ENCODE measurements at regions not wholly inside any gene's neighbourhood (a gene's known extent, or its start where the extent isn't known, plus 50 kb on each side); places are given as distances from the start of the nearest gene placed in this dataset.

DNA sequence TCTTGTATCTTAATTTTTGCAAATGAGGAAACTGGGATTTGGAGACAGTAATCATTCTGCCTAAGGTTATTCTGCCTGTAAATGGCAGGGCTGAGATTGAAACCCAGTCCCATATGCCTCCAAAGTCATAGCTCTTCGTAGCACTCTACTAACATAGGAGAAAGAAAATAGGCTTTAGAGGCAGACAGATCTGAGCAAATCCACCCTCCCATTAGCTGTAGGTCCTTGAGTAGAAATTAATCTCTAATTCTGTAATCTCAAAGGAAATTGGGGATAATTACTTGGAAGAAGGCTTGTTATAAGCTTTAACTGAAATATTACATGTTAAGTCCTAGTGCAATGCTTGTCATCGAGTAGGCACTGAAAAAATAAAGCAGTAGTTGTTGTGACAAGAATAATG lies 252.1 kb upstream of the PEX5L start:
- no peak for DNase-seq (ENCODE audit: low read depth)
- TF ChIP-seq, protein P1, sequence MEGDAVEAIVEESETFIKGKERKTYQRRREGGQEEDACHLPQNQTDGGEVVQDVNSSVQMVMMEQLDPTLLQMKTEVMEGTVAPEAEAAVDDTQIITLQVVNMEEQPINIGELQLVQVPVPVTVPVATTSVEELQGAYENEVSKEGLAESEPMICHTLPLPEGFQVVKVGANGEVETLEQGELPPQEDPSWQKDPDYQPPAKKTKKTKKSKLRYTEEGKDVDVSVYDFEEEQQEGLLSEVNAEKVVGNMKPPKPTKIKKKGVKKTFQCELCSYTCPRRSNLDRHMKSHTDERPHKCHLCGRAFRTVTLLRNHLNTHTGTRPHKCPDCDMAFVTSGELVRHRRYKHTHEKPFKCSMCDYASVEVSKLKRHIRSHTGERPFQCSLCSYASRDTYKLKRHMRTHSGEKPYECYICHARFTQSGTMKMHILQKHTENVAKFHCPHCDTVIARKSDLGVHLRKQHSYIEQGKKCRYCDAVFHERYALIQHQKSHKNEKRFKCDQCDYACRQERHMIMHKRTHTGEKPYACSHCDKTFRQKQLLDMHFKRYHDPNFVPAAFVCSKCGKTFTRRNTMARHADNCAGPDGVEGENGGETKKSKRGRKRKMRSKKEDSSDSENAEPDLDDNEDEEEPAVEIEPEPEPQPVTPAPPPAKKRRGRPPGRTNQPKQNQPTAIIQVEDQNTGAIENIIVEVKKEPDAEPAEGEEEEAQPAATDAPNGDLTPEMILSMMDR (conservative IDR thresholded peaks at IDR 0.05; ENCODE audit: low read depth, low read length), result no peak
- H3K4me3 ChIP-seq (ENCODE audit: low read length), result no peak overlapping the region

DNA sequence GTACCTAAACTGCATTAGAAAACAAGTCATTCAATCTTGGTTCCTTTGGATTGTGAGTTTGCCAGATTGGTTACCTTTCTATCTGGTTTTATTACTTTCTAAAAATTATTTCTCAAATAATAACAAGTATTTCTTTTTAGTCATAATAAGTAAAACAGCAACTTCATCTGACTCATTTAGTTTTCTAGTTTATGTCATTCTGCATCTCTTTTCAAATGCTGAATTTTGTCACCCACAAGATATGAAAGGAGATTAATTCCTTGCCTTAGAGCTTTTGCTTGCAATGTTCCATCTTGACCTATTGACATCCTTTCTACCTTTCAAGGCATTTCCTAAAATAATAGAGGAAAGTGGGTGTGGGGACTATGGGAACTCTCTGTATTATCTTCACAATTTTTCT lies 253.6 kb upstream of the PEX5L start:
- DNase-seq (ENCODE audit: low read depth), result no peak
- TF ChIP-seq, protein P1 (conservative IDR thresholded peaks at IDR 0.05; ENCODE audit: low read depth, low read length), result no peak
- H3K4me3 ChIP-seq (ENCODE audit: low read length), result no peak overlapping the region

DNA sequence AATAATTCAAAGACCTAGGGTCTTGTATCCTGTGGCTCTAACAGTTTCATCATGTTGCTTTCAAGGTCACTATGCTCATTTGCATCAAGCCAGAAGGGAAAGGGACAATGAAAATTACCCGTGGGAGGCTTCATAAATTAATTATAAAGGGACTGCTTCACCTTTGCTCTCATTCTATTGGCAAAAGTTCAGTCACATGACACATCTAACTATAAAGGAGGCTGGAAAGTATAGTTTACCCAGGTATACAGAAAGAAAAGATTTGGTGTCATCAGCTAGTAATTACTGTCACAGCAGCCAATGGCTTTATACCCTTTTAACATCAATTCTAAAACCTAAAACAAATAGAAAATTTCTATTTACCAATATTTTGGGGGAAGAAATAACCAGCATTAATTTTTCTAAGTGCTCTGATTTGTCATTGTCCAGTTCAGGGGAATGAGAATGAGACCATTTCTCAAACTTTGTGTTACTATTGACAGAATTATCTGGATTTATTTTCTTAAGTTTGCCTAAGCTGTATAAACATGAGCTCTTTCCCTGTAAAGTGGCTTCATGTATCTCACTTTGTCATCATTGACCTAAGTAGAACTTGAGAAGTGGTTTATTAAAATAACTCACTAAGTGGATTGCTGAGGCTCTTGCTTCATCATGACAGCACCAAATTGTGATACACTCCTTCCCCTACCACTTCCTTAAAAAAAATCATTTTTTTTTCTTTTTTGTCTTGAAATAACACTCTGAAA lies 257.7 kb upstream of the PEX5L start:
- TF ChIP-seq, protein P1 (conservative IDR thresholded peaks at IDR 0.05; ENCODE audit: low read depth, low read length), result no peak
- H3K4me3 ChIP-seq (ENCODE audit: low read length), result no peak overlapping the region
- no peak for DNase-seq (ENCODE audit: low read depth)

DNA sequence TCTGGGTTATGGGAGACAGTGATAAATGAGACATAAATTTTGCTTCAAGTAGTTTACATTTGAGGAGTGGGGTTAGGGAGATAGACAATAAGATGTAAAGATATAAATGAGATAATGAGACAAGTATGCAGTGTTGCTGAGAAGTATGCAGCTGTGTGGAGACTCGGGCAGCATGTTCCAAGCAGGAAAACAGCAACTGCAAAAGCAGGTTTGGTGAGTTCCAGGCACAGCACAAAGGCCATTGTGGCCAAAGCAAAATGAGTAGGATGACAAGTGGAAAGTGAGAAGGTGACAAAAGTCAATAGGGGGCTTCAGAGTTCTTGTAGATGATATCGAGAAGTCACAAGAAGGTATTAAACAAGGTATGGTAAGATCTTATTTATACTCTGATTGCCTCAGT lies 259.1 kb upstream of the PEX5L start:
- no peak for DNase-seq (ENCODE audit: low read depth)
- TF ChIP-seq, protein P1 (conservative IDR thresholded peaks at IDR 0.05; ENCODE audit: low read depth, low read length), result no peak
- no peak overlapping the region for H3K4me3 ChIP-seq (ENCODE audit: low read length)

DNA sequence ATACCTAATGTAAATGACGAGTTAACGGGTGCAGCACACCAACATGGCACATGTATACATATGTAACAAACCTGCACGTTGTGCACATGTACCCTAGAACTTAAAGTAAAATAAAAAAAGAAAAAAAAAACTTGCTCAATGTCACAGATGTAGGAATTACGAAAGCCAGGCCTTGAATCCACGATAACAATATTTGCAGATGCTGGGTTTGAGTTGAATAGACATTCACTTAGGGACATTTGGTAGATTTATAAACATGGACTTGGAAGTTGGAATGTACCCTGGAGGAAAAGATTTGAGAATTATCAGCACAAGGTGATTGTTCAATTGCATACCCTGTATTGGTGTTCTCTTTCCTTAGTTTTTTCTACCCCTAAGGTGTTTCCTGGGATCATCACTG lies 260.2 kb upstream of the PEX5L start:
- no peak overlapping the region for H3K4me3 ChIP-seq (ENCODE audit: low read length)
- TF ChIP-seq, protein P1 (conservative IDR thresholded peaks at IDR 0.05; ENCODE audit: low read depth, low read length), result no peak
- no peak for DNase-seq (ENCODE audit: low read depth)

DNA sequence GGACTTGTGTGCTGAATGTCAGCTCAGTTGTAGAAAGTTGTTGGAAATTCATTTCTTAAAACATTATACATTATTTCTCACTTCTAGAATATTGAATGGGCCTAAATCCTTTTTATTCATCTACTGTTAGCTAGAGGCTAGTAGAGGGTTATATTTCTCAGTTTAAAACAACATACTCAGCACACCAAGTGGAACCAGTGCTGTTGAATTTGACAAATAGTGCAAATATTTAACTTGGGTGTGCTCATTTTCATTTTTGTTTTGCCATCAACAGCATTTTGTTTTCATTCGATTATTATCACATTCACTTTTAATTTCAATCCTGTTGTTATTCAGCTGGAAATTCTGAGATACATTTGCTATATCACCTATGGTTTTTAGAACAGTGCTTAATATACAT lies 269.4 kb upstream of the PEX5L start:
- no peak overlapping the region for H3K4me3 ChIP-seq (ENCODE audit: low read length)
- DNase-seq (ENCODE audit: low read depth), result no peak
- TF ChIP-seq, protein P1 (conservative IDR thresholded peaks at IDR 0.05; ENCODE audit: low read depth, low read length), result no peak

DNA sequence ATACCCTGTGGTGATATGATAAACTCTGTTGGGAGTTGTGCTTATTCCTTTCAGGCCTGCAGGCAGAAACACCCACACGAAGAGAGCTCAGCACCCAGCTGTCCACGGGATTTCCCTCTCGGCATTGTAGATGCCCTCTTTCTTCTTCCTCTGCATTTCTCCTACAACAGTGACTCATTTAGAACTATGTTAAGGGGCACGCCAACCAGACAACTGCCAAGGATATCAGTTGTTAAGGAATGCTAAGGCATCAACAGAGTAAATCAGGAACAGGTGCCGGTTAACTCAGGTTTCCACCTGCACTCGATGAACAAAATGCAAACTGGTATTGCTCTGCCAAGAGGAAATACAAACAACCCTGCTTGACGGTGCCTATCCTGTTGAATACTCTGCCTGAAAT lies 270.0 kb upstream of the PEX5L start:
- DNase-seq (ENCODE audit: low read depth), result no peak
- TF ChIP-seq, protein P1 (conservative IDR thresholded peaks at IDR 0.05; ENCODE audit: low read depth, low read length), result no peak
- H3K4me3 ChIP-seq (ENCODE audit: low read length), result no peak overlapping the region

Data from retinal pigment epithelial cell (primary cell).